ENCODE measurements at regions not wholly inside any gene's neighbourhood (a gene's known extent, or its start where the extent isn't known, plus 50 kb on each side); places are given as distances from the start of the nearest gene placed in this dataset.

- no peak for TF ChIP-seq PBX3 (IDR thresholded peaks at IDR 0.05)
- TF ChIP-seq NFIC (IDR thresholded peaks at IDR 0.05; ENCODE audit: borderline replicate concordance) = no peak
- no peak for TF ChIP-seq CTCF (IDR thresholded peaks at IDR 0.05)
- TF ChIP-seq TAF1 (IDR thresholded peaks at IDR 0.05; ENCODE audit: borderline replicate concordance, low read depth, low read length) = no peak
- TF ChIP-seq CHD2 (IDR thresholded peaks at IDR 0.05; ENCODE audit: low read length, partially characterized antibody) = no peak
- no peak for TF ChIP-seq USF2 (IDR thresholded peaks at IDR 0.05; ENCODE audit: borderline replicate concordance, low read depth, low read length)
- TF ChIP-seq TCF12 (IDR thresholded peaks at IDR 0.05) = no peak
- no peak for TF ChIP-seq EP300 (IDR thresholded peaks at IDR 0.05; ENCODE audit: borderline replicate concordance in 1 of 2, low read depth in 1 of 2, low read length in 1 of 2)
Measured at GRCh38 chr1:222288053-222288452, 259.9 kb downstream of the HHIPL2 start.
